Caco-2 (cell line): ENCODE measurements at regions not wholly inside any gene's neighbourhood (a gene's known extent, or its start where the extent isn't known, plus 50 kb on each side); places are given as distances from the start of the nearest gene placed in this dataset.

Source experiments
- BruUV-seq: library from RNA; stranded (reverse); fragments of 400-500 nt; replicated peaks from 2 replicates; lab custom pipeline; 2021; lab: Mats Ljungman, UMichigan
- CTCF ChIA-PET: fragments of 300-600 bp; sonication (Branson Sonifier 250); formaldehyde crosslinking; loops from one replicate; lab custom pipeline; 2022; ENCODE audit warnings: antibody characterized with exemption; lab: Charles Lee
- POLR2A ChIA-PET: fragments of 300-600 bp; sonication (Branson Sonifier 250); formaldehyde crosslinking; loops from one replicate; lab custom pipeline; 2022; ENCODE audit warnings: antibody characterized with exemption; lab: Charles Lee
- DNase-seq, 2 experiments: peaks; one replicate each; pipeline versions ENCODE4 v3.0.0 to v3.0.0-alpha.2; 2020 to 2022
- H3K27me3 ChIP-seq: replicated peaks from 2 replicates; pipeline ENCODE4 v1.6.0; 2011; ENCODE audit warnings: low read length; ENCODE audit not compliant: control insufficient read depth, insufficient read depth
- H3K36me3 ChIP-seq: 2 replicates; pipeline ENCODE4 v1.5.1; 2011; ENCODE audit warnings: low read length; ENCODE audit not compliant: control insufficient read depth, insufficient read depth
- H3K4me1 ChIP-seq: fragments of 250-450 bp; sonication (Bioruptor Pico); 2 replicates; pipeline ENCODE4 v1.5.1; 2020; ENCODE audit warnings: mild to moderate bottlenecking
- H3K4me3 ChIP-seq: 2 replicates; pipeline ENCODE4 v1.5.1; 2011; ENCODE audit warnings: low read depth, mild to moderate bottlenecking, control low read depth, low read length
- H3K9me3 ChIP-seq: fragments of 250-450 bp; sonication (Bioruptor Pico); 2 replicates; pipeline ENCODE4 v1.5.1; 2020; ENCODE audit warnings: mild to moderate bottlenecking, moderate library complexity
- H3K27ac Mint-ChIP-seq: one replicate; pipeline ENCODE4 v1.8.0; 2022; ENCODE audit warnings: mixed read lengths; ENCODE audit not compliant: unreplicated experiment
- H3K27me3 Mint-ChIP-seq: one replicate; pipeline ENCODE4 v1.8.0; 2022; ENCODE audit warnings: mixed read lengths; ENCODE audit not compliant: insufficient read depth, unreplicated experiment
- H3K36me3 Mint-ChIP-seq: one replicate; pipeline ENCODE4 v1.8.0; 2022; ENCODE audit warnings: mild to moderate bottlenecking, mixed read lengths; ENCODE audit not compliant: insufficient read depth, unreplicated experiment
- H3K4me1 Mint-ChIP-seq: one replicate; pipeline ENCODE4 v1.8.0; 2022; ENCODE audit warnings: low read depth, mixed read lengths; ENCODE audit not compliant: unreplicated experiment
- H3K4me3 Mint-ChIP-seq: one replicate; pipeline ENCODE4 v1.8.0; 2022; ENCODE audit warnings: mild to moderate bottlenecking, moderate library complexity, mixed read lengths; ENCODE audit not compliant: unreplicated experiment
- H3K9me3 Mint-ChIP-seq: one replicate; pipeline ENCODE4 v1.8.0; 2022; ENCODE audit warnings: mixed read lengths; ENCODE audit not compliant: unreplicated experiment
- CTCF ChIP-seq, 2 experiments: fragments of 200-600 bp in 1 of 2; IDR thresholded peaks; 1 replicate in 1 of 2; 2 replicates in 1 of 2; pipeline versions ENCODE4 v1.5.1 to v1.8.0; 2011 to 2022; ENCODE audit warnings: antibody characterized with exemption in 1 of 2, control low read depth in 1 of 2, inconsistent platforms in 1 of 2, low read depth in 1 of 2, low read length in 1 of 2, mild to moderate bottlenecking in 1 of 2, moderate library complexity in 1 of 2; ENCODE audit not compliant: insufficient read depth in 1 of 2, severe bottlenecking in 1 of 2, unreplicated experiment in 1 of 2
- intact Hi-C: fragments of 100-400 bp; cut with micrococcal nuclease; formaldehyde crosslinking; loops from one replicate; pipeline ENCODE4 v1.10.0; 2022; ENCODE audit not compliant: unreplicated experiment

GRCh38 chr12:24483732-24484131 lies 465.2 kb downstream of the BCAT1 start:
- no peak for DNase-seq
- ChIA-PET POLR2A (no interaction called here), CTCF (no interaction called here)
- no peaks in the 10 kb centered on the region for H3K27me3 ChIP-seq
- no peaks in the 10 kb centered on the region for H3K36me3 ChIP-seq
- intact Hi-C loops, result no loop called here
- H3K4me1 ChIP-seq, result peaks cover 7% of the 10 kb centered on the region
- no peaks in the 10 kb centered on the region for H3K9me3 ChIP-seq
- TF ChIP-seq CTCF (IDR thresholded peaks at IDR 0.05; ENCODE audit: insufficient read depth in 1 of 2, low read depth in 1 of 2, low read length in 1 of 2, severe bottlenecking in 1 of 2, unreplicated experiment in 1 of 2), result no peak
- Mint-ChIP-seq H3K4me1 (peaks cover 12% of the 10 kb centered on the region), H3K27ac (no peak overlapping the region), H3K4me3 (no peak overlapping the region), H3K36me3 (peaks cover 4% of the 10 kb centered on the region), H3K27me3 (no peaks in the 10 kb centered on the region), H3K9me3 (peaks cover 15% of the 10 kb centered on the region)
- BruUV-seq, result no TSS peak
- H3K4me3 ChIP-seq, result no peak overlapping the region

- peaks cover 15% of the 10 kb centered on the region for H3K9me3 Mint-ChIP-seq
- TF ChIP-seq CTCF (IDR thresholded peaks at IDR 0.05; ENCODE audit: insufficient read depth in 1 of 2, low read depth in 1 of 2, low read length in 1 of 2, severe bottlenecking in 1 of 2, unreplicated experiment in 1 of 2), result no peak
These were observed 465.9 kb downstream of the BCAT1 start for GRCh38 chr12:24482882-24483604.

GRCh38 chr12:24482044-24482443 lies 466.9 kb downstream of the BCAT1 start:
- no peak for TF ChIP-seq CTCF (IDR thresholded peaks at IDR 0.05; ENCODE audit: insufficient read depth in 1 of 2, low read depth in 1 of 2, low read length in 1 of 2, severe bottlenecking in 1 of 2, unreplicated experiment in 1 of 2)

More at GRCh38 chr12:24482882-24483604, 465.9 kb downstream of the BCAT1 start:
- Mint-ChIP-seq H3K27me3 (no peaks in the 10 kb centered on the region), H3K4me1 (peaks cover 17% of the 10 kb centered on the region), H3K4me3 (no peak overlapping the region), H3K36me3 (peaks cover 6% of the 10 kb centered on the region), H3K27ac (no peak overlapping the region)
- Histone ChIP-seq H3K36me3 (no peaks in the 10 kb centered on the region), H3K4me3 (no peak overlapping the region), H3K27me3 (no peaks in the 10 kb centered on the region), H3K4me1 (peaks cover 12% of the 10 kb centered on the region), H3K9me3 (no peaks in the 10 kb centered on the region)
- CTCF ChIA-PET, result no interaction called here
- intact Hi-C loops, result no loop called here
- POLR2A ChIA-PET, result no interaction called here
- DNase-seq, result no peak
- BruUV-seq, result no TSS peak

More at GRCh38 chr12:24482044-24482443, 466.9 kb downstream of the BCAT1 start:
- Histone ChIP-seq H3K9me3 (no peaks in the 10 kb centered on the region), H3K4me1 (peaks cover 12% of the 10 kb centered on the region), H3K4me3 (no peak overlapping the region), H3K36me3 (no peaks in the 10 kb centered on the region), H3K27me3 (no peaks in the 10 kb centered on the region)
- ChIA-PET CTCF (no interaction called here), POLR2A (no interaction called here)
- Mint-ChIP-seq H3K4me1 (peaks cover 17% of the 10 kb centered on the region), H3K27ac (no peak overlapping the region), H3K27me3 (no peaks in the 10 kb centered on the region), H3K4me3 (no peak overlapping the region), H3K36me3 (peaks cover 6% of the 10 kb centered on the region), H3K9me3 (peaks cover 15% of the 10 kb centered on the region)
- intact Hi-C loops, result no loop called here
- BruUV-seq, result no TSS peak
- DNase-seq, result no peak
